GM18907 (cell line): ENCODE measurements at regions not wholly inside any gene's neighbourhood (a gene's known extent, or its start where the extent isn't known, plus 50 kb on each side); places are given as distances from the start of the nearest gene placed in this dataset.

Experiments
- ATAC-seq: cut with Tn5 transposase; IDR thresholded peaks from one replicate; pipeline ENCODE4 v1.9.1; 2021; ENCODE audit warnings: mild to moderate bottlenecking, moderate library complexity; ENCODE audit not compliant: unreplicated experiment

DNA sequence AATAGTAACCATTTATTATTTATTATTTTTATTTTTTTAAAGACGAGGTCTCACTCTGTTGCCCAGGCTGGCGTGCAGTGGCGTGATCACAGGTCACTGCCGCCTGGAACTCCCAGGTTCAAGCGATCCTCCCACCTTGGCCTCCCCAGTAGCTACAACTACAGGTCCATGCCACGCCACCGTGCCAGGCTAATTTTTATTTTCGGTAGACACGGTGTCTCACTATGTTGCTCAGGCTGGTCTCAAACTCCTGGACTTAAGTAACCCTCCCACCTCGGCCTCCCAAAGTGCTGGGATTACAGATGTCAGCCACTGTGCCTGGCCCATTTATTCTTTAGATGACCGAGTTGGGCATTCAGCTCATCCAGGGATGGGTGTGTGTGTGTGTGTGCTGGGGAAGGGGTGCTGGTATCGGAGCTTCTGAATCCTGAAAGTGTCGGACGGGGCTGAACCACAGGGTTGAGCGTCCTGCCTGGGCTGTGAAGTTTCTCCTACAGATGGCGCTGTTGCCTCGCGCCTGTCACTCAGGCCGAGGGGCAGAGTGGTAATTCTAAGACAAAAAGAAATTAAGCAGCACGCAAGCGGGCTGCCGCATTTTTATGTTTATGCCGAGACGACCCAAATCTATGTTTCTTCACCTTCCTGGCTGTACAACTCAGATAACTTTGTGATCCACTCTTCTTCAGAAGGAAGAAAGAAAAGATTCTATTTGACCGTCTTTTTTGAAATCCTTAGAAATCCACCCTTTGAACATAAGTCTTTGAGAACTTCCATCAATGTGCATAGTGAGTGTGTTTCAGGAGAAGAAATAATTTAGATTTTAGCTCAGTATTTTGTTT is 252.8 kb downstream of the CDH26 start:
- ATAC-seq: peak; percentile 72

DNA sequence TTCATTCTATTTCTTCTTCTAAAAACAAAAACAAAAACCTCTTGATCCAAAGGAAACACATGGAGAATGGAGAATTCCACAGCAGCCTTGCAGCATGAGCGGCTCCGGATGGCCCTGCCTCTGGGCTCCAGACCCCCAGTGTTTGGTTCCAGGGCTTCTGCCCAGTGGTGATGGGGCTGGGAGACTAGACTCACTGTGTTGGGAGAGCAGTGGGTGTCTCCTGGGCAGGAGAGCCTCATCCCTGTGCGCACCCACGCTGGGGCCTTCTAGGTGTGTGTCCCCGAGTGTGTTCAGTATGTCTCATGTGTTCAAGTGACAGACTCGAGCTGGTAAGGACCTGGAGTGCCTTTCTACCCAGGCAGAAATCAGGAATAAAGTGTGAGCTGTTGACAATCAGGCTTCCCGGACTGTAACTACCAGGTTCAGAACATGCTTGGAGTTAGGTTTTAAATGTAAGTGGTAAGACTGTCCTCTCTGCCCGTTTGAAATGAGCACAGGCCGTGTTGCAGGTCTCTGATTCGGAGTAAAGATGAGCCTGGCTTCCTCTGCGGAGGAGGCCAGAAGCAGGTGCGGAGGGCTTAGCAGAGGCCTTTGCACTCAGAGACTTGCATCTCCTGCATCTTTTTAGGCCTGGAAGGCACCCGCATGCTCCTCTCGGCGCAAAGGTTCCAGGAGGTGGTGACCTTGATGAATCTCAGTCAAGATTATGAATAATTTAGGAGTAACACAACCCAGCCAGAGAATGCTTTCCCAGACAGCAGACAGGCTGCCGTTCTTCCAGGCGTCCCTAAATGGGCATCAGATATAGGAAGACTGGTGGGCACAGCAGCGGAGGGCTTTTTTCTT is 253.6 kb downstream of the CDH26 start:
- ATAC-seq: no peak

GRCh38 chr20:60212695-60213094 is 254.5 kb downstream of the CDH26 start:
- ATAC-seq: no peak

DNA sequence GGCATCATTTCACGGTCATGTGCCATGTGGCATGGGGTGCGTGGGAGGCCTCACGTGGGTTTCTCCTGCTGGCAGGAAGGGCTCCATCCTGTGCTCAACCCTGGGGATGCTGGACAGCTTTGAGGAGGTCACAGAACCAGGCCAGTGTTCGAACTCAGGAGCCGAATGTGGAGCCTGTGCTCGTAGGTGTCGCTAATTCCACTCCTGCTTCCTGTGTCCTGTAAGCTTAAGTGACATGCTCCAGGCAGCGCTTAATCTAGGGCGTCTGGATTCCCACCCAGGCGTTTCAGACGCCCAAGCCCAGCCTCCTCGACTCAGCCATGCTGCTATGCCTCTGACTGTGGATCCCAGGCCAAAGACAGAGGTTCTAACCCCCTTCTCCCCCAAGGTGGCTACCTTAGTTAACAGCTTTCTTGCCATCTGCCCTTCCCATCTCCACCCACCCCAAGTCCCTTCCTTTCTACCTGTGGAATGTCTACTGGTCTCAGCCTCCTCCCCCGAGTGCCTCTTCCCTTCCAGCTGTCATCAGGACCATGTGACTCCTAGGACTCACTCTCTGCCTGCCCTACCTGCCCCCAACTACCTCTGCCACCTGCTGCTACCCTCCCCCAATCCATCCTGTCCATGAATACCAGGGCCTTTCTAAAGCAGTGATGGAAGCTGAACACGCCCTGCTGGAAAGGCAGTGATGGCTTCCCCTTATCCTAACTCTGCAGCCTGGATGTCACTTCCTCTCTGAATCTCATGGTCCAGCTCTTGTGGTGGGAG is 255.1 kb downstream of the CDH26 start:
- ATAC-seq: no peak

GRCh38 chr20:60214901-60215815 is 256.9 kb downstream of the CDH26 start:
- ATAC-seq: no peak

DNA sequence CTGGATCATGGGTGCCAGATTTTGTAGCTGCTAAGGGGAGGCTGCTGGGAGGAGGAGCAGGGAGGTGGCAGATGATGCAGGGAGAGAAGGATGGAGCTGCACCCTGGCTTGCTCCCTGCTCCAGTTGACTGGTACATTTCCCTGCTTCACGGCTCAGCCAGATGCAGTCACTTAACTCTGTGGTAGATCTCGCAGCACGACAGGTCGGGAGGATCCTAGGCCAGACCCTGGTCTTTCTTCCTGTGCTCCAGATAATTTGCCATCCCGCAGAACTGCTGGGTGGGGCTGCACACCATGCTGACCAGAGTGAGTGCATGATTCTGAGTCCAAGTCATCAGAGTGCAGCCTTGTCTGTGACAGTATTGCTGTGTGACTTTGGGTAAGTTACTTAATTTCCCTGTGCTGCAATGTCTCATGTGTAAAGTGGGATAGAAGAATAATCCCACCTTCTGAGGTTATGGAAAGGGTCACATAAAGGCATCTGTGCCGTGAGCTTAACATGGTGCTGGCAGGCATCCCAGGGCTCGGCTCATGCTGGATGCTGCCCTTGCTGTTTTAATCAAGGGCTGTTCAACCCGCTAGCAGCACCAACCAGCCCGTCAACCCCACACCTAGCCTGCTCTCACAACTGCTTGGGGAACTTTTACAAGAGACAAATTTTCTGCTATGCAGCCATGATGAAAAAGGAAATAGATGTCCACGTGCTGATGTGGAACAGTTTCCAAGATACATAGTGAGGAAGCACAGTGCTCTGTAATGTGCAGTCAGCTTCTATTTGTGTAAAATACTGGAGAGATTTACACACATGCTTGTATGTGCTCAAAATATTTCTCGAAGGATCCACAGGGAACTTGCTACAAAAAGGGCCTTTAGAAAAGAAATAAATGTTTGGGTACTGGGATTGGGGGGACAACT is 257.9 kb downstream of the CDH26 start:
- no peak for ATAC-seq

- no peak for ATAC-seq
Observed at GRCh38 chr20:60219231-60219630, 261.0 kb downstream of the CDH26 start.

GRCh38 chr20:60219984-60220562 is 261.9 kb downstream of the CDH26 start:
- ATAC-seq: no peak

DNA sequence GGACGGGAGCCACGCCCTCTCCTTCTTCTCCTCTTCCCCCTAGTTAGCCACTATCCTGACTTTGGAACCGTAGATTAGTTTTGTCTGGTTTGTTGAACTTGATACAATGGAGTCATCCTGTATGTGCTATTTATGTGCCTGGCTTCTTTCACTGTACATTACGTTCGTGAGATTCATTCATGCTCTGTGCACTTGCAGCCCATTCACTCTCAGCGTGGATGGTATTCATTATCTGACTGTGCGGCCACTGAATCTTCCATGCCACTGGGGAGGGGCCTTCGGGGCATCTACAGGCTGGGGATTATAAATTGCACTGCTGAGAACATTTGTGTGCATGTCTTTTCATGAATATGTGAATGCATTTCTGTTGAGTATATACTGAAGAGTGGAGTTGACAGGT is 262.5 kb downstream of the CDH26 start:
- no peak for ATAC-seq

- no peak for ATAC-seq
Observed at GRCh38 chr20:60221593-60221992, 263.4 kb downstream of the CDH26 start.

GRCh38 chr20:60222497-60222896 is 264.3 kb downstream of the CDH26 start:
- ATAC-seq: no peak

GRCh38 chr20:60223174-60223573 is 265.0 kb downstream of the CDH26 start:
- ATAC-seq: no peak

GRCh38 chr20:60224914-60225313 is 266.7 kb downstream of the CDH26 start:
- ATAC-seq: no peak

- no peak for ATAC-seq
Observed at GRCh38 chr20:60228255-60228654, 270.0 kb downstream of the CDH26 start.

DNA sequence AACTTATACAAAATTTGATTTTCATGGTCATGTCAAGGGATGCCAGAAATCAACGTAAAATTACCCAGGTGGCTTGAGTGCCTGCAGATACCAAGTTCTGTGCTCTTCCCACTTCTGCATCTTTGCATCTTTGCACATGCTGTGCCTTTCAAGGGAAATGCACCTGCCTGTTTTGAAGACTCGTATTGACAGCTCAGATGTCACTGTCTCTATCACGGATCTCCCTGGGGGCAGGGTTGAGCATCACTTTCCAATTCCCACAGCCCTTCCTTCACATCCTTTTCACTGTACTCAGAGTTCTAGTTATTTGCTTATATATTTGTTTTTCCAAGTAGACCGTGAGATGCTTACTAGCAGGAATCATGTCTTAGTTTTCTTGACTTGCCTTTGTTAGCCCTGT is 274.2 kb downstream of the CDH26 start:
- ATAC-seq: no peak

GRCh38 chr20:60233018-60233630 is 274.9 kb downstream of the CDH26 start:
- no peak for ATAC-seq

DNA sequence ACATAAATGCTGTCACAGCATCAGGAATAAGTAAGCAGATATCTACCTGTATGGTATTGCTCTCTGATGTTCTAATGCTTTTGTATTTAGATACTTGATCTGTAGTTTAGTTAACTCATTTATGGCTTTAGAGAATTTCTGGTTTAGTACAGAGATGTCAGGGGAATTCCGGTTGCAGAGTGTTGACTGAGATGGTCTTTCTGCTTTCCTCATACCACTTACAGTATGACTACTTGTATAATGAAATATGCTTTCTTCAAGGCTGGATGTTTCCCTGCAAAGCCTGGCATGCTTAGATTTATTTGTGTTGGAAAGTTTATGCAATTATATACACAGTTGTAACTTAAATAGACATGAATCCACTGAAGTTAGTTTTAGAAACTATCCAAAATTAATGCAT is 278.4 kb downstream of the CDH26 start:
- ATAC-seq: no peak

DNA sequence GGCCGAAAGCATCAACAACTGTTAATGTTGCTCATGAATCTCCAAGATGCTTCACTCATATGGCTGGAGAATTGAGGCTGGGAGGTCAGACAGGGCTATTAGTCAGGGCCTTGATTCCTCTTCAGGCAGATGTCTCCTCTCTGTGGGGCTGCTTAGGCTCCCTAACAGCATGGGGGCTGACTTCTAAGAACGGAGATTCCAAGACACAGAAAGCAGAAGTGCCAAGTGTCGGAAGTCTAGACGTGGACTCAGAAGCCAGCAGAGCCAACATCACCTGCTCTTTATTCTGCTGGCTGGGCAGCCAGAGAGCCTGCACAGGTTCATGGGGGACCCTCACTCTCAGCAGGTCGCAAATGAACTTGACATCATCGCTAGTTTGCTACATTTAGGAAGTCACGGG is 279.8 kb downstream of the CDH26 start:
- ATAC-seq: no peak
